ENCODE measurements at regions not wholly inside any gene's neighbourhood (a gene's known extent, or its start where the extent isn't known, plus 50 kb on each side); places are given as distances from the start of the nearest gene placed in this dataset.

DNA sequence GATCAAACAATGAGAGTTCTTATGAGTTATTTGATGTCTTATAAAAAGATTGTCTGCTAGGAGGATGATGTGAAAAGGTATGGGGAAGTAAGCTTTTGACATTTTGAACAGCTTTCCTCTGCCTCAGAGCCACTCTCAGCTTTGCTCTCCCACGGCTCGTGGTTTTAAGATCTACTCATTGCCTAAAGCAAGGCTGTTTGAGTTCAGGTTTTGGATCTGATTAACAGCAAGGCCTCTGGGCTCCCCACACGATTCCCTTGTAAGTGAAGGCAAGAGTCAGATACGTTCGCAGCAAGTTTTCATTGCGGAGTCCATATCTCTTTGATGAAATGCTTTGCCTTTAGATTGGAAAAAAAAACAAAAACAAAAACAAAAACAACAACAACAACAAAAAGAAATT is 515.0 kb upstream of the SALL1 start:
- DNase-seq (ENCODE audit: low spot score) = no peak

GRCh38 chr16:51665436-51665998 is 514.4 kb upstream of the SALL1 start:
- no peak for DNase-seq (ENCODE audit: low spot score)

- DNase-seq (ENCODE audit: low spot score) = no peak
Measured at GRCh38 chr16:51658531-51658930, 507.5 kb upstream of the SALL1 start.

GRCh38 chr16:51657848-51658247 is 506.8 kb upstream of the SALL1 start:
- no peak for DNase-seq (ENCODE audit: low spot score)

- no peak for DNase-seq (ENCODE audit: low spot score)
Measured at GRCh38 chr16:51655249-51655648, 504.2 kb upstream of the SALL1 start.

GRCh38 chr16:51651061-51651466 is 500.0 kb upstream of the SALL1 start:
- no peak for DNase-seq (ENCODE audit: low spot score)

DNA sequence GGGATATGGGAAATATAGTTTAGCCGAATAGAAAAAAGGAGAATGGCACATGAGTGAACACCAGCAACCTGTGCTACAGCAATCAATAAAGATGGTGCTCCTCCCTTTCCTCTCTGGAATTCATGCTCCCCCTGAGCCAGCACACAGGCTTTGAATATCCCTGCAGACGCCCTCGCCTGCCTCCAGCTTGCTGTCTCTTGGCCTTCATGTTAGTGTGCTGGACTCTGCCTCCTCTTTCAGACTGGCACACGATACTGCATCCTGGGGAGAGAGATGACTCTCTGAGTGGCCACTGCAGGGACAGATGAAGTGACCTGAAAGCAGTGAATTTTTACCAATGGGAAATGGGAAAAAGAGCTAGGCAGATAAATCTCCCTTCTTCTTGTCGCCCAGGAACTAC is 498.6 kb upstream of the SALL1 start:
- DNase-seq (ENCODE audit: low spot score) = no peak

GRCh38 chr16:51648526-51648925 is 497.5 kb upstream of the SALL1 start:
- no peak for DNase-seq (ENCODE audit: low spot score)

GRCh38 chr16:51641191-51641765 is 490.2 kb upstream of the SALL1 start:
- DNase-seq (ENCODE audit: low spot score) = no peak

DNA sequence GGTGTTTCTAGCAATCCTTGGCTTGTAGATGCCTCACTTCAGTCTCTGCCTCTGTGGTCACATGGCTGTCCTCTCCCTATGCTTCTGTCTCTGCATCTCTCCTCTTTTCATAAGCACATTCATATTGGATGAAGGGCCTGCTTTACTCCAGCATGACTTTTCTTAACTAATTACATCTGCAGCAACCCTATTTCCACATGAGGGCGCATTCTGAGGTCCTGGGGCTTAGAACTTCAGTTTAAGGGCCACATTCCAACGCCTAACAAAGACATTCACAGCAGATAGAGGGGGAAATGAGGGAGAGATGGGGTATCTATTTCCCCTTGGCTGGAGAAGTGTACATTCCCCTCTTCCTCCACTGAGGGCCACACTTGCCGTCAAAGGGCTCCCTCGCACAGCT is 489.1 kb upstream of the SALL1 start:
- no peak for DNase-seq (ENCODE audit: low spot score)

- no peak for DNase-seq (ENCODE audit: low spot score)
Measured at GRCh38 chr16:51638339-51639135, 487.5 kb upstream of the SALL1 start.

DNA sequence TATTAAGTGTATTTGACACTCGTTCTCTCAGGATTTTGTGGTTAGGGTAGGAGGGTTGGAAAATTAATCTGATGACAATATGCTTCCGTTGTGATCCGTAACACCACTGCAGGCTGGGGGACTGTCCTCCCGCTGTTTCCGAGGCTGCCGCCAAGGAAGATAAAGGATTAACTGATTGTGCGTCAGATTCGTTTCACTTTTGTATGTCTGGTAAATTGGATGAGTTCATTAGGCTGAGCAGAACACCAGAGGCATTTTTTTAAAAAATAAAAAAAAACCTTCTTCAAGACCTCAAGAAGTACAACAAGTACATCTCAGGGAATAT is 486.7 kb upstream of the SALL1 start:
- no peak for DNase-seq (ENCODE audit: low spot score)

DNA sequence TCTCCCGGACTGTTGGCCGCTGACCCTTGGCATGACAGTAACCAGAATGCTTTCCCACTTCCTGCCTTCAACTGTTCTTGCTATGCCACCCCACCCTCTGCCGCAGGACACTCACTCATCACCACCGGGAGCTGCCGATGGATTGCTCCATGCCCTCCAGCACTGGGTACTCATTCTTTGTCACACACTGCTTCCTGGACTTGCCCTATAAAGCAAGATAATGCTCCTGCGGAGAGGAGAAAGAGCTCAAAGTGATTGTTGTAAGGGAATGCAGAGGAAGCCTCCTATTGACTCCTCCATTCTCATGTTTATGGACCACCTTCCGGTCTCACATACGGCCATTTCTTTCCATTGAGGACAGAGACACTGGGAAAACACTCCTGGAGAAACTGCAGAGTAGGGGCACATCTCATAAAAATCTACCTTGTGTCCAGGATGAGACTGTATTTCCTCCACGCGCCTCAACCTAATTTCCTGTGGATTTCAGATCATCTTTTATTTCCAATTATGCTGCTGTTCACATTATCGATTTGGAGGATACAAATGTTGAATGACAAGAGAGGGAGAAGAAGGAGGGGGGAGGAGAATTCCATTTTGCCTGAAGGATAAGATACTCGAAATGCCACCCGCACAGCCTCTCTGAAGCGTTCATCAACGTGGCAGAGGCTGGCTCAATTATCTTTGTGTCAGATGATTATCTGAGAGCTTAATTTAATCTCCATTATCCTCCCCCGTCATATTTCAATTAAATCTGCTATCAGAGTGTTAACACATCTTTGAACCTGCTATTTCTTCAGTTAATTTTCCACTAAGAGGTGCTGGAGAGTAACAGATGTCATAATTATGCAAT is 486.1 kb upstream of the SALL1 start:
- DNase-seq (ENCODE audit: low spot score) = peak; percentile 21

- no peak for DNase-seq (ENCODE audit: low spot score)
Measured at GRCh38 chr16:51635181-51635580, 484.1 kb upstream of the SALL1 start.

DNA sequence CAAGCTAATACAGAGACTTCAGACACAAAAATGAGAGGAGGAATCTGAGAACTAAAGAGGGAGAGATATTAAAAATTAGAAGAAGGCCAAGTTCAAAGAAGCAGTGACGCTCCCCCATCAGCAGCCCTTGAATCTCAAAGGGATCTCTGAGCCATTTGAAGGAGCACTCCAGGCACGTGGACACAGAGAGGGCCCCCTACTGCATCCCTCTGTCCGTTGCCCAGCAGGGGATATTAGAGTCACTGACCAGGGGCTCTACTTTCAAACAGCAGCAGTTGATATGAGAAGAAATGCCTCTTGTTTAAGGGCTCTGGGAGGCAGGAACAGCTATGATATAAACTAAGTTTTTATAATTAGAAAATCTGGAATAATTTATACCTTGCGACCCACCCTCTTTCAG is 479.0 kb upstream of the SALL1 start:
- DNase-seq (ENCODE audit: low spot score) = no peak

- no peak for DNase-seq (ENCODE audit: low spot score)
Measured at GRCh38 chr16:51629576-51629975, 478.5 kb upstream of the SALL1 start.

DNA sequence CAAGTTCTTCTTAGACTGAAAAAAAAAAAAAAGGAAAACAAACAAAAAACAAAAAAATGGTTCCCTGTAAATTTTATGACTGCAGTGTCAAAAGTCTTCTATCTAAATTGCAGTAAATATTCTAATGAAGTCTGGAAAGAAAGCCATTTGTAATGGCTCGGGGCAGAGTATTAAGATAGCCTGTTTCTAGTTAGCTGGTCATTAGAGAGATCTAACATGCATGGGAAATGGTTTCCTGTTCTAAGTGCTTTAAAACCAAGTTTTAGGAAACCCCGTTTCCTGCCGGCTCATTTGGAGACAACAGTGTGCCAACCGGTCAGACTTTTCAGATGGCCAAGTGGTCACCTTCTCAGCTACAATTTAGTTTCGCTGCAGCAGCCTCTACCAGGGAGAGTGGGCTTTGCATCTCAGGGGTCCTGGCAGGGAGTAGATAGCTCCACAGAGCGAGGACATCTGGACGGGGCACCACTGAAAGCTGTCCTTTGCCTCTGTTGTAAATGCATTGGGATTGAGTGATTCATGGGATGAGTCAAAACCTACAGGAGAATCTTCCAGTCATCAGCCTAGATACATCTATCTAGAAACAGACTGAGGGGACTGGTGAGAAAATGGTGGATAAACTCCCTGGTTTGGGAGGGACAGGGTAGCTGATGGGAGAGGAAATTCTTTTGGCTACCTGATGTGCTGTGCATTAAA is 473.2 kb upstream of the SALL1 start:
- DNase-seq (ENCODE audit: low spot score) = no peak

- DNase-seq (ENCODE audit: low spot score) = peak; percentile 40
Measured at GRCh38 chr16:51621610-51622009, 470.5 kb upstream of the SALL1 start.

GRCh38 chr16:51615141-51615540 is 464.1 kb upstream of the SALL1 start:
- DNase-seq (ENCODE audit: low spot score) = no peak

DNA sequence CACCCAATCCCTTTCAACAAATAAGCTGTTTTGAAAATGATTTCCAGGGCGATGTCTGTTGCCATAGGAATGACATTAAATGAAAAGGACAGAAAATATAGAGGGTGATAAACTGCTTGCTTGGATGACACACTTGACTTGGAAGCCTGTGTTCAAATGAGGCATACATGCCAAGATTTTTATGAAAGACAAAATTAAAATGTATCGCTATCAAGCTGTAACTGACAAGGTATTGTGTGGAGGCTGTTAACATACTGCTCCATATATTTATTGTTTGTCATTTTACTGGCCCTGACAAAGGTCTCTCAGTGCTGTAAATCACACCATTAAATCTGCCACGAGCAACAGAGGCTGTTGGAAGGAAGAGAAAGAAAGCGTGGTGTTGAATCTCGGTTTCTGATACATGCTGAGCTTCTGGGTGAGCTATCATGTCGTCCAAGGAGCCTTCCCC is 456.2 kb upstream of the SALL1 start:
- DNase-seq (ENCODE audit: low spot score) = no peak

GRCh38 chr16:51596247-51596646 is 445.2 kb upstream of the SALL1 start:
- no peak for DNase-seq (ENCODE audit: low spot score)
